B cell (primary cell): ENCODE measurements at regions not wholly inside any gene's neighbourhood (a gene's known extent, or its start where the extent isn't known, plus 50 kb on each side); places are given as distances from the start of the nearest gene placed in this dataset.
A peak's percentile ranks its signal among the peaks of the same experiment; 100 is the strongest.

ENCODE experiments used
- ATAC-seq: fragments of 200-7000 bp; cut with Tn5 transposase; one replicate; pipeline ENCODE4 v1.10.0; 2021; ENCODE audit warnings: low read depth, mild to moderate bottlenecking, moderate number of reproducible peaks, moderate library complexity
- CTCF ChIA-PET: fragments of 350-600 bp; sonication (Branson Sonifier 250); formaldehyde crosslinking; loops from one replicate; lab custom pipeline; 2021; ENCODE audit warnings: antibody characterized with exemption, inconsistent platforms; lab: Charles Lee
- POLR2A ChIA-PET: fragments of 350-600 bp; sonication (Branson Sonifier 250); formaldehyde crosslinking; loops from one replicate; lab custom pipeline; 2021; ENCODE audit warnings: antibody characterized with exemption; lab: Charles Lee
- DNase-seq: peaks from one replicate; pipeline ENCODE4 v3.0.0; 2013
- H2AFZ ChIP-seq: 2 replicates; pipeline ENCODE4 v1.6.1; 2012; ENCODE audit warnings: mild to moderate bottlenecking, low read depth, low read length; ENCODE audit not compliant: insufficient read depth, poor library complexity, severe bottlenecking
- H3K27ac ChIP-seq, 2 donors: 1 replicate in 1 of 2; 2 replicates in 1 of 2; pipeline ENCODE4 v1.5.1; 2012 to 2013; ENCODE audit warnings: low read length in 2 of 2, mild to moderate bottlenecking in 2 of 2, moderate library complexity in 1 of 2
- H3K27me3 ChIP-seq, 4 experiments: fragments of 200-600 bp in 1 of 4; sonication (generic) in 1 of 4; replicated peaks in 1 of 4; 1 replicate in 2 of 4; 2 replicates in 2 of 4; pipeline versions ENCODE4 v1.6.1 to v1.7.0; 2013 to 2016; ENCODE audit warnings: low read length in 3 of 4, mild to moderate bottlenecking in 2 of 4, mixed read lengths in 1 of 4, moderate library complexity in 1 of 4; ENCODE audit not compliant: insufficient read depth in 4 of 4, control insufficient read depth in 3 of 4; ENCODE audit errors: control extremely low read depth in 1 of 4
- H3K36me3 ChIP-seq, 2 experiments: replicated peaks in 1 of 2; 1 replicate in 1 of 2; 2 replicates in 1 of 2; pipeline versions ENCODE4 v1.6.1 to v1.7.1; 2013; ENCODE audit warnings: low read length in 1 of 2; ENCODE audit not compliant: insufficient read depth in 2 of 2, control insufficient read depth in 1 of 2; ENCODE audit errors: control extremely low read depth in 1 of 2, extremely low read depth in 1 of 2
- H3K4me1 ChIP-seq, 2 donors: fragments of 200-600 bp in 1 of 2; sonication (generic) in 1 of 2; 1 replicate in 1 of 2; 2 replicates in 1 of 2; pipeline versions ENCODE4 v1.5.1 to v1.6.1; 2013 to 2017; ENCODE audit warnings: low read length in 2 of 2; ENCODE audit not compliant: control insufficient read depth in 2 of 2, insufficient read depth in 2 of 2
- H3K4me2 ChIP-seq: replicated peaks from 2 replicates; pipeline ENCODE3; 2012; ENCODE audit warnings: mild to moderate bottlenecking, low read depth, low read length; ENCODE audit not compliant: poor library complexity, severe bottlenecking
- H3K4me3 ChIP-seq, 5 experiments: fragments of 200-600 bp in 1 of 5; sonication (generic) in 1 of 5; 1 replicate in 3 of 5; 2 replicates in 2 of 5; pipeline versions ENCODE4 v1.5.1 to v1.7.0; 2011 to 2016; ENCODE audit warnings: low read length in 4 of 5, mild to moderate bottlenecking in 4 of 5, low read depth in 2 of 5, control low read depth in 1 of 5, moderate library complexity in 1 of 5; ENCODE audit not compliant: insufficient read depth in 1 of 5; ENCODE audit errors: control extremely low read depth in 1 of 5, extremely low read depth in 1 of 5
- H3K79me2 ChIP-seq: fragments of 200-600 bp; sonication (generic); one replicate; pipeline ENCODE4 v1.6.0; 2016; ENCODE audit warnings: low read length; ENCODE audit not compliant: control insufficient read depth, insufficient read depth
- H3K9ac ChIP-seq: fragments of 200-600 bp; sonication (generic); 2 replicates; pipeline ENCODE4 v1.6.1; 2017; ENCODE audit warnings: mild to moderate bottlenecking, low read length, moderate library complexity
- H3K9me3 ChIP-seq, 3 donors: one replicate each; pipeline versions ENCODE4 v1.6.1 to v1.7.1; 2013; ENCODE audit warnings: low read length in 2 of 3; ENCODE audit not compliant: control insufficient read depth in 2 of 3, insufficient read depth in 1 of 3; ENCODE audit errors: control extremely low read depth in 1 of 3
- H4K20me1 ChIP-seq: 2 replicates; pipeline ENCODE4 v1.6.0; 2012; ENCODE audit warnings: mild to moderate bottlenecking, low read length; ENCODE audit not compliant: insufficient read depth, control insufficient read depth, poor library complexity, severe bottlenecking
- H3K27ac Mint-ChIP-seq: one replicate; pipeline ENCODE4 v1.8.0; 2021; ENCODE audit warnings: mixed read lengths
- H3K27me3 Mint-ChIP-seq: one replicate; pipeline ENCODE4 v1.8.0; 2021; ENCODE audit warnings: mixed read lengths
- H3K4me1 Mint-ChIP-seq: one replicate; pipeline ENCODE4 v1.8.0; 2021; ENCODE audit warnings: mixed read lengths
- H3K4me3 Mint-ChIP-seq: one replicate; pipeline ENCODE4 v1.8.0; 2021; ENCODE audit warnings: mixed read lengths
- H3K9me3 Mint-ChIP-seq: one replicate; pipeline ENCODE4 v1.8.0; 2022; ENCODE audit warnings: mixed read lengths; ENCODE audit not compliant: insufficient read depth
- EZH2 ChIP-seq: IDR thresholded peaks from 2 replicates; pipeline ENCODE4 v1.6.1; 2012; ENCODE audit warnings: borderline replicate concordance, low read depth, mild to moderate bottlenecking, moderate library complexity, low read length; ENCODE audit not compliant: insufficient read depth, poor library complexity, severe bottlenecking
- WGBS: methylation state at CpG from one replicate; pipeline ENCODE4 v1.1.5; 2013; ENCODE audit warnings: missing lambda C conversion rate; ENCODE audit not compliant: insufficient coverage; 5-methylcytosine and 5-hydroxymethylcytosine counted together
- intact Hi-C: fragments of 100-400 bp; cut with micrococcal nuclease; formaldehyde crosslinking; loops from one replicate; pipeline ENCODE4 v1.10.0; 2022
- TF ChIP-seq, protein P1 (sequence below): fragments of 200-600 bp; IDR thresholded peaks from one replicate; pipeline ENCODE4 v1.8.0; 2022; ENCODE audit warnings: antibody characterized with exemption, mild to moderate bottlenecking

DNA sequence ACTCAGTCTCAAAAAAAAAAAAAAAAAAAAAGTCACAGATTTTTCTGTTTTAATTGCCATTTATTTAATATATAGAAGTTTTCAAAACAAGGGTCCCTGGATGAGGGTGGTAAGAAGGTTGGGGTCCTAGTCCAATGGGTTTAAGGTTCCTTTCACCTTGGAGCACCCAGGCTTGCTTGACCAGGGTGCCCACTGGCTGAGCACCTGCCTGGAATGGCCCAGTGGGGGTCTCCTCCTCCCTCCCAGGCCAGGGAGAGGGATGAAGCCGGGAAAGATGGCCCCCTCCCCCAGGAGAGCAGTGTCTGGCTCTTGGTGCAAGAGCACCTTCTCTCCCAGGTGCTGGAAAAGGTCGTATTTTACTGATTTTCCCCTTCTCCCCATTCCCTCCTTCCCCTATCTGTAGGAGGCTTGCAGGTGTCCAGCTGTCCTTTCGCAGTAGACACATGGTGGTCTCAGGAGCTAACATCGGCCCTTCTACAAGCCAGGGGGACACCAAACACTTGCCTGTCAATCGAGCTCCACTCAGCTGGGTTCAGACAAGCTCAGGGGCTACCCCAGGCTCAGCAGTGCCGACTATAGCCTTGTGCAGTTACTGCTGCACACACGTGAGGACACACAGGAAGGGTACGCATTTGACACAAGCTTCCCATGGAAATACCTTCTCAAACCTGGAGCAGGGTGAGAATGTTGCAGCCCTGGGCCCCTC lies 112.3 kb upstream of the KLF13 start:
- ATAC-seq (no peak), DNase-seq (no peak)
- Histone ChIP-seq H3K4me2 (peak overlapping the region; percentile 95), H3K27me3 (no peaks in the 10 kb centered on the region), H4K20me1 (no peaks in the 10 kb centered on the region), H3K9ac (no peak overlapping the region), H3K79me2 (peaks cover 7% of the 10 kb centered on the region), H3K4me3 (no peak overlapping the region), H3K36me3 (no peaks in the 10 kb centered on the region), H3K4me1 (peaks cover 14 to 25% of the 10 kb centered on the region in 2 donors), H3K9me3 (no peaks in the 10 kb centered on the region), H2AFZ (peak overlapping the region; percentile 85), H3K27ac (peak overlapping the region in 1 of 2 donors; percentile 79)
- ChIA-PET CTCF (interaction anchor here (0.6 to 5.3 kb wide), 41 partner anchors 8 to 291 kb away, joined by 3 to 124 read pairs (median 6); partner anchors contain the start of gene KLF13), POLR2A (interaction anchor here (0.7 to 2.3 kb wide), 11 partner anchors 9 to 274 kb away, joined by 3 to 47 read pairs (median 6); partner anchors contain the start of gene KLF13)
- peak overlapping the region; percentile 87 for H3K4me3 Mint-ChIP-seq
- H3K27me3 Mint-ChIP-seq, result no peaks in the 10 kb centered on the region
- peak overlapping the region; percentile 87 for H3K27ac Mint-ChIP-seq
- intact Hi-C loops, result no loop called here
- no peaks in the 10 kb centered on the region for H3K9me3 Mint-ChIP-seq
- TF ChIP-seq EZH2, result no peak
- TF ChIP-seq, protein P1, sequence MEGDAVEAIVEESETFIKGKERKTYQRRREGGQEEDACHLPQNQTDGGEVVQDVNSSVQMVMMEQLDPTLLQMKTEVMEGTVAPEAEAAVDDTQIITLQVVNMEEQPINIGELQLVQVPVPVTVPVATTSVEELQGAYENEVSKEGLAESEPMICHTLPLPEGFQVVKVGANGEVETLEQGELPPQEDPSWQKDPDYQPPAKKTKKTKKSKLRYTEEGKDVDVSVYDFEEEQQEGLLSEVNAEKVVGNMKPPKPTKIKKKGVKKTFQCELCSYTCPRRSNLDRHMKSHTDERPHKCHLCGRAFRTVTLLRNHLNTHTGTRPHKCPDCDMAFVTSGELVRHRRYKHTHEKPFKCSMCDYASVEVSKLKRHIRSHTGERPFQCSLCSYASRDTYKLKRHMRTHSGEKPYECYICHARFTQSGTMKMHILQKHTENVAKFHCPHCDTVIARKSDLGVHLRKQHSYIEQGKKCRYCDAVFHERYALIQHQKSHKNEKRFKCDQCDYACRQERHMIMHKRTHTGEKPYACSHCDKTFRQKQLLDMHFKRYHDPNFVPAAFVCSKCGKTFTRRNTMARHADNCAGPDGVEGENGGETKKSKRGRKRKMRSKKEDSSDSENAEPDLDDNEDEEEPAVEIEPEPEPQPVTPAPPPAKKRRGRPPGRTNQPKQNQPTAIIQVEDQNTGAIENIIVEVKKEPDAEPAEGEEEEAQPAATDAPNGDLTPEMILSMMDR, result no peak
- peaks cover 23% of the 10 kb centered on the region for H3K4me1 Mint-ChIP-seq
- 89% methylated on average over 8 of the region's 8 CpGs for WGBS
